ENCODE measurements at regions not wholly inside any gene's neighbourhood (a gene's known extent, or its start where the extent isn't known, plus 50 kb on each side); places are given as distances from the start of the nearest gene placed in this dataset.

DNA sequence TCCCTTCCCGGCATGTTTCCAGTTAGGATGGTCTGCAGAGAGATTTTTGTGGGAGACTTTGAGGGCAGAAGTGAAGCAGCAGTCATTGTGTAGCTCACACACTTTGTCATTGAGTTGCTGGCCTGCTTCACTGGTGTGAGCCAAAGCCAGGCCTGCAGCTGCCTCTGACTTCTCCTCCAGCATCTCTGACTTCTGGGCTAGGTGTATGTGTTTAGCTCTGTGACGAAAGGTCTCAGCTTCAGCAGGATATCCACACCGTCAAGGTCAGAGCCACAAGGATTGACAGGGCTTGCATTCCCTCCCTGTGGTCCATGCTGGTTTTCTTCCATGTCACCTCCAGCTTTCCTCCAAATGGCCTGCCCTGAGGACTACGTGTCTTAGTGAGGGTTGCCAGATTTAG is 57.1 kb upstream of the OSBPL11 start:
- TF ChIP-seq, protein P1, sequence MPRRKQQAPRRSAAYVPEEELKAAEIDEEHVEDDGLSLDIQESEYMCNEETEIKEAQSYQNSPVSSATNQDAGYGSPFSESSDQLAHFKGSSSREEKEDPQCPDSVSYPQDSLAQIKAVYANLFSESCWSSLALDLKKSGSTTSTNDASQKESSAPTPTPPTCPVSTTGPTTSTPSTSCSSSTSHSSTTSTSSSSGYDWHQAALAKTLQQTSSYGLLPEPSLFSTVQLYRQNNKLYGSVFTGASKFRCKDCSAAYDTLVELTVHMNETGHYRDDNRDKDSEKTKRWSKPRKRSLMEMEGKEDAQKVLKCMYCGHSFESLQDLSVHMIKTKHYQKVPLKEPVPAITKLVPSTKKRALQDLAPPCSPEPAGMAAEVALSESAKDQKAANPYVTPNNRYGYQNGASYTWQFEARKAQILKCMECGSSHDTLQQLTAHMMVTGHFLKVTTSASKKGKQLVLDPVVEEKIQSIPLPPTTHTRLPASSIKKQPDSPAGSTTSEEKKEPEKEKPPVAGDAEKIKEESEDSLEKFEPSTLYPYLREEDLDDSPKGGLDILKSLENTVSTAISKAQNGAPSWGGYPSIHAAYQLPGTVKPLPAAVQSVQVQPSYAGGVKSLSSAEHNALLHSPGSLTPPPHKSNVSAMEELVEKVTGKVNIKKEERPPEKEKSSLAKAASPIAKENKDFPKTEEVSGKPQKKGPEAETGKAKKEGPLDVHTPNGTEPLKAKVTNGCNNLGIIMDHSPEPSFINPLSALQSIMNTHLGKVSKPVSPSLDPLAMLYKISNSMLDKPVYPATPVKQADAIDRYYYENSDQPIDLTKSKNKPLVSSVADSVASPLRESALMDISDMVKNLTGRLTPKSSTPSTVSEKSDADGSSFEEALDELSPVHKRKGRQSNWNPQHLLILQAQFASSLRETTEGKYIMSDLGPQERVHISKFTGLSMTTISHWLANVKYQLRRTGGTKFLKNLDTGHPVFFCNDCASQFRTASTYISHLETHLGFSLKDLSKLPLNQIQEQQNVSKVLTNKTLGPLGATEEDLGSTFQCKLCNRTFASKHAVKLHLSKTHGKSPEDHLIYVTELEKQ (tag by site-specific recombination; IDR thresholded peaks at IDR 0.05; ENCODE audit: borderline replicate concordance): no peak
- TF ChIP-seq ZNF785 (tag by site-specific recombination; IDR thresholded peaks at IDR 0.05) (no peak), GLIS2 (tag by site-specific recombination; IDR thresholded peaks at IDR 0.05) (no peak), ZNF155 (tag by site-specific recombination; IDR thresholded peaks at IDR 0.05) (no peak), ZNF274 (IDR thresholded peaks at IDR 0.05; ENCODE audit: low read length) (no peak), ZNF274 (tag by site-specific recombination; IDR thresholded peaks at IDR 0.05; ENCODE audit: borderline replicate concordance) (no peak), ZNF473 (tag by site-specific recombination; IDR thresholded peaks at IDR 0.05) (no peak), ZNF670 (tag by site-specific recombination; IDR thresholded peaks at IDR 0.05; ENCODE audit: low read depth) (no peak), TCF7L2 (IDR thresholded peaks at IDR 0.05; ENCODE audit: borderline replicate concordance, low read depth, low read length) (no peak), SP2 (tag by site-specific recombination; IDR thresholded peaks at IDR 0.05) (no peak), ZNF768 (tag by site-specific recombination; IDR thresholded peaks at IDR 0.05) (no peak)
- TF ChIP-seq, protein P2, sequence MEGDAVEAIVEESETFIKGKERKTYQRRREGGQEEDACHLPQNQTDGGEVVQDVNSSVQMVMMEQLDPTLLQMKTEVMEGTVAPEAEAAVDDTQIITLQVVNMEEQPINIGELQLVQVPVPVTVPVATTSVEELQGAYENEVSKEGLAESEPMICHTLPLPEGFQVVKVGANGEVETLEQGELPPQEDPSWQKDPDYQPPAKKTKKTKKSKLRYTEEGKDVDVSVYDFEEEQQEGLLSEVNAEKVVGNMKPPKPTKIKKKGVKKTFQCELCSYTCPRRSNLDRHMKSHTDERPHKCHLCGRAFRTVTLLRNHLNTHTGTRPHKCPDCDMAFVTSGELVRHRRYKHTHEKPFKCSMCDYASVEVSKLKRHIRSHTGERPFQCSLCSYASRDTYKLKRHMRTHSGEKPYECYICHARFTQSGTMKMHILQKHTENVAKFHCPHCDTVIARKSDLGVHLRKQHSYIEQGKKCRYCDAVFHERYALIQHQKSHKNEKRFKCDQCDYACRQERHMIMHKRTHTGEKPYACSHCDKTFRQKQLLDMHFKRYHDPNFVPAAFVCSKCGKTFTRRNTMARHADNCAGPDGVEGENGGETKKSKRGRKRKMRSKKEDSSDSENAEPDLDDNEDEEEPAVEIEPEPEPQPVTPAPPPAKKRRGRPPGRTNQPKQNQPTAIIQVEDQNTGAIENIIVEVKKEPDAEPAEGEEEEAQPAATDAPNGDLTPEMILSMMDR (tag by site-specific recombination; IDR thresholded peaks at IDR 0.05): no peak
- TF ChIP-seq, protein P3, sequence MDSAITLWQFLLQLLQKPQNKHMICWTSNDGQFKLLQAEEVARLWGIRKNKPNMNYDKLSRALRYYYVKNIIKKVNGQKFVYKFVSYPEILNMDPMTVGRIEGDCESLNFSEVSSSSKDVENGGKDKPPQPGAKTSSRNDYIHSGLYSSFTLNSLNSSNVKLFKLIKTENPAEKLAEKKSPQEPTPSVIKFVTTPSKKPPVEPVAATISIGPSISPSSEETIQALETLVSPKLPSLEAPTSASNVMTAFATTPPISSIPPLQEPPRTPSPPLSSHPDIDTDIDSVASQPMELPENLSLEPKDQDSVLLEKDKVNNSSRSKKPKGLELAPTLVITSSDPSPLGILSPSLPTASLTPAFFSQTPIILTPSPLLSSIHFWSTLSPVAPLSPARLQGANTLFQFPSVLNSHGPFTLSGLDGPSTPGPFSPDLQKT (IDR thresholded peaks at IDR 0.05; ENCODE audit: borderline replicate concordance, low read depth, low read length): no peak
- TF ChIP-seq, protein P4, sequence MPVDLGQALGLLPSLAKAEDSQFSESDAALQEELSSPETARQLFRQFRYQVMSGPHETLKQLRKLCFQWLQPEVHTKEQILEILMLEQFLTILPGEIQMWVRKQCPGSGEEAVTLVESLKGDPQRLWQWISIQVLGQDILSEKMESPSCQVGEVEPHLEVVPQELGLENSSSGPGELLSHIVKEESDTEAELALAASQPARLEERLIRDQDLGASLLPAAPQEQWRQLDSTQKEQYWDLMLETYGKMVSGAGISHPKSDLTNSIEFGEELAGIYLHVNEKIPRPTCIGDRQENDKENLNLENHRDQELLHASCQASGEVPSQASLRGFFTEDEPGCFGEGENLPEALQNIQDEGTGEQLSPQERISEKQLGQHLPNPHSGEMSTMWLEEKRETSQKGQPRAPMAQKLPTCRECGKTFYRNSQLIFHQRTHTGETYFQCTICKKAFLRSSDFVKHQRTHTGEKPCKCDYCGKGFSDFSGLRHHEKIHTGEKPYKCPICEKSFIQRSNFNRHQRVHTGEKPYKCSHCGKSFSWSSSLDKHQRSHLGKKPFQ (tag by site-specific recombination; IDR thresholded peaks at IDR 0.05): no peak

All from HEK293 (cell line).